Stomach (tissue), 4 donors: ENCODE measurements at regions not wholly inside any gene's neighbourhood (a gene's known extent, or its start where the extent isn't known, plus 50 kb on each side); places are given as distances from the start of the nearest gene placed in this dataset.

ENCODE experiments used
- EP300 ChIP-seq: sonication (generic); formaldehyde crosslinking; IDR thresholded peaks from one replicate; pipeline ENCODE4 v1.6.1; 2017; ENCODE audit warnings: antibody characterized with exemption
- POLR2A ChIP-seq, 4 donors: fragments of 450-650 bp; IDR thresholded peaks; one replicate each; pipeline ENCODE4 v1.6.1; 2016; ENCODE audit warnings: antibody characterized with exemption in 4 of 4, control low read depth in 2 of 4, mild to moderate bottlenecking in 1 of 4, moderate library complexity in 1 of 4
- TF ChIP-seq, protein P1 (sequence below), 7 experiments: fragments of 450-650 bp in 4 of 7; fragments of 200-600 bp in 3 of 7; sonication (generic) in 3 of 7; IDR thresholded peaks; one replicate each; pipeline ENCODE4 v1.5.1; 2016 to 2019; ENCODE audit warnings: antibody characterized with exemption in 7 of 7, control low read depth in 2 of 7, mild to moderate bottlenecking in 1 of 7

GRCh38 chr1:213332491-213332890, 281.4 kb downstream of the RPS6KC1 start:
- TF ChIP-seq, protein P1, sequence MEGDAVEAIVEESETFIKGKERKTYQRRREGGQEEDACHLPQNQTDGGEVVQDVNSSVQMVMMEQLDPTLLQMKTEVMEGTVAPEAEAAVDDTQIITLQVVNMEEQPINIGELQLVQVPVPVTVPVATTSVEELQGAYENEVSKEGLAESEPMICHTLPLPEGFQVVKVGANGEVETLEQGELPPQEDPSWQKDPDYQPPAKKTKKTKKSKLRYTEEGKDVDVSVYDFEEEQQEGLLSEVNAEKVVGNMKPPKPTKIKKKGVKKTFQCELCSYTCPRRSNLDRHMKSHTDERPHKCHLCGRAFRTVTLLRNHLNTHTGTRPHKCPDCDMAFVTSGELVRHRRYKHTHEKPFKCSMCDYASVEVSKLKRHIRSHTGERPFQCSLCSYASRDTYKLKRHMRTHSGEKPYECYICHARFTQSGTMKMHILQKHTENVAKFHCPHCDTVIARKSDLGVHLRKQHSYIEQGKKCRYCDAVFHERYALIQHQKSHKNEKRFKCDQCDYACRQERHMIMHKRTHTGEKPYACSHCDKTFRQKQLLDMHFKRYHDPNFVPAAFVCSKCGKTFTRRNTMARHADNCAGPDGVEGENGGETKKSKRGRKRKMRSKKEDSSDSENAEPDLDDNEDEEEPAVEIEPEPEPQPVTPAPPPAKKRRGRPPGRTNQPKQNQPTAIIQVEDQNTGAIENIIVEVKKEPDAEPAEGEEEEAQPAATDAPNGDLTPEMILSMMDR (IDR thresholded peaks at IDR 0.05) = no peak
- TF ChIP-seq POLR2A (IDR thresholded peaks at IDR 0.05) (no peak), EP300 (no peak)
